H9 (cell line): ENCODE measurements at regions not wholly inside any gene's neighbourhood (a gene's known extent, or its start where the extent isn't known, plus 50 kb on each side); places are given as distances from the start of the nearest gene placed in this dataset.

Experiments used
- DNase-seq: peaks from one replicate; pipeline ENCODE4 v3.0.0-alpha.2; 2017
- H2AFZ ChIP-seq: one replicate; pipeline ENCODE4 v1.6.1; 2013; ENCODE audit warnings: mild to moderate bottlenecking, low read length, control low read depth, moderate library complexity
- H2AK5ac ChIP-seq: 2 replicates; pipeline ENCODE4 v1.6.1; 2013; ENCODE audit warnings: low read length, control low read depth, mixed read lengths; ENCODE audit not compliant: insufficient read length
- H2BK120ac ChIP-seq: one replicate; pipeline ENCODE4 v1.6.1; 2013; ENCODE audit warnings: low read depth, mild to moderate bottlenecking, low read length, control low read depth, inconsistent platforms; ENCODE audit not compliant: poor library complexity, severe bottlenecking
- H2BK12ac ChIP-seq: 2 replicates; pipeline ENCODE4 v1.6.1; 2013; ENCODE audit warnings: low read length, control low read depth, mixed read lengths, low read depth; ENCODE audit not compliant: insufficient read length
- H2BK15ac ChIP-seq: 2 replicates; pipeline ENCODE4 v1.6.1; 2013; ENCODE audit warnings: low read depth, low read length, control low read depth
- H2BK20ac ChIP-seq: one replicate; pipeline ENCODE4 v1.6.1; 2013; ENCODE audit warnings: low read depth, mild to moderate bottlenecking, low read length, control low read depth, inconsistent platforms; ENCODE audit not compliant: poor library complexity, severe bottlenecking
- H2BK5ac ChIP-seq: 2 replicates; pipeline ENCODE4 v1.6.1; 2013; ENCODE audit warnings: low read length, control low read depth, mixed read lengths; ENCODE audit not compliant: insufficient read length
- H3K14ac ChIP-seq: 2 replicates; pipeline ENCODE4 v1.6.1; 2013; ENCODE audit warnings: low read length, control low read depth; ENCODE audit not compliant: insufficient read depth
- H3K18ac ChIP-seq: 2 replicates; pipeline ENCODE4 v1.6.1; 2013; ENCODE audit warnings: low read depth, mild to moderate bottlenecking, mixed read lengths, low read length, control low read depth; ENCODE audit not compliant: insufficient read length
- H3K23ac ChIP-seq: 2 replicates; pipeline ENCODE4 v1.6.1; 2013; ENCODE audit warnings: low read length, control low read depth, mixed read lengths, low read depth; ENCODE audit not compliant: insufficient read length
- H3K23me2 ChIP-seq: 2 replicates; pipeline ENCODE4 v1.6.1; 2013; ENCODE audit warnings: low read depth, mild to moderate bottlenecking, mixed read lengths, low read length, control low read depth; ENCODE audit not compliant: insufficient read length, poor library complexity, severe bottlenecking
- H3K27ac ChIP-seq: 2 replicates; pipeline ENCODE4 v1.5.1; 2013; ENCODE audit warnings: low read length, control low read depth, mixed read lengths, low read depth; ENCODE audit not compliant: insufficient read length
- H3K27me3 ChIP-seq: 2 replicates; pipeline ENCODE4 v1.6.1; 2013; ENCODE audit warnings: low read length, control low read depth, inconsistent platforms; ENCODE audit not compliant: insufficient read depth
- H3K4ac ChIP-seq: 2 replicates; pipeline ENCODE4 v1.6.1; 2013; ENCODE audit warnings: low read depth, mild to moderate bottlenecking, control low read depth, inconsistent platforms, low read length, moderate library complexity
- H3K4me1 ChIP-seq: 2 replicates; pipeline ENCODE4 v1.6.1; 2013; ENCODE audit warnings: low read length, control low read depth, inconsistent platforms; ENCODE audit not compliant: insufficient read depth
- H3K4me2 ChIP-seq: 2 replicates; pipeline ENCODE4 v1.6.1; 2013; ENCODE audit warnings: low read length, control low read depth, mixed read lengths; ENCODE audit not compliant: insufficient read length, insufficient read depth
- H3K56ac ChIP-seq: 2 replicates; pipeline ENCODE4 v1.6.1; 2013; ENCODE audit warnings: low read depth, mild to moderate bottlenecking, mixed read lengths, low read length, control low read depth; ENCODE audit not compliant: insufficient read length
- H3K79me1 ChIP-seq: 2 replicates; pipeline ENCODE4 v1.6.1; 2013; ENCODE audit warnings: low read depth, mild to moderate bottlenecking, moderate library complexity, low read length, control low read depth, inconsistent platforms; ENCODE audit not compliant: insufficient read depth, poor library complexity, severe bottlenecking
- H3K79me2 ChIP-seq: 2 replicates; pipeline ENCODE4 v1.6.1; 2013; ENCODE audit warnings: low read length, control low read depth, inconsistent platforms; ENCODE audit not compliant: insufficient read depth
- H3K9ac ChIP-seq: 2 replicates; pipeline ENCODE4 v1.6.1; 2013; ENCODE audit warnings: low read length, control low read depth, mixed read lengths; ENCODE audit not compliant: insufficient read length; ENCODE audit errors: extremely low read depth
- H3K9me3 ChIP-seq: one replicate; pipeline ENCODE4 v1.6.1; 2013; ENCODE audit warnings: low read depth, low read length, inconsistent platforms; ENCODE audit not compliant: control insufficient read depth
- H3T11ph ChIP-seq: one replicate; pipeline ENCODE4 v1.6.1; 2013; ENCODE audit warnings: mild to moderate bottlenecking, low read length, control low read depth, inconsistent platforms
- H4K20me1 ChIP-seq: one replicate; pipeline ENCODE4 v1.6.1; 2013; ENCODE audit not compliant: control insufficient read depth, insufficient read length, insufficient read depth
- H4K5ac ChIP-seq: 2 replicates; pipeline ENCODE4 v1.6.1; 2013; ENCODE audit warnings: low read depth, mild to moderate bottlenecking, mixed read lengths, low read length, control low read depth; ENCODE audit not compliant: insufficient read length
- H4K8ac ChIP-seq: replicated peaks from 2 replicates; pipeline ENCODE4 v1.6.1; 2013; ENCODE audit warnings: low read length, control low read depth, mixed read lengths, low read depth; ENCODE audit not compliant: insufficient read length
- H4K91ac ChIP-seq: 2 replicates; pipeline ENCODE4 v1.6.1; 2013; ENCODE audit warnings: low read depth, mild to moderate bottlenecking, moderate library complexity, mixed read lengths, low read length, control low read depth; ENCODE audit not compliant: insufficient read length
- H3K27ac Mint-ChIP-seq, 3 experiments: 2 replicates in 2 of 3; 3 replicates in 1 of 3; pipeline ENCODE4 v1.8.0; 2020 to 2021; ENCODE audit warnings: mixed read lengths in 3 of 3, mild to moderate bottlenecking in 1 of 3, moderate library complexity in 1 of 3
- H3K27me3 Mint-ChIP-seq: 2 replicates; pipeline ENCODE4 v1.8.0; 2021; ENCODE audit warnings: low read depth, mild to moderate bottlenecking, moderate library complexity, mixed read lengths
- H3K36me3 Mint-ChIP-seq, 3 experiments: 2 replicates in 2 of 3; 3 replicates in 1 of 3; pipeline ENCODE4 v1.8.0; 2020 to 2021; ENCODE audit warnings: low read depth in 3 of 3, mixed read lengths in 3 of 3; ENCODE audit not compliant: insufficient read depth in 1 of 3
- H3K4me1 Mint-ChIP-seq, 2 experiments: 2 replicates each; pipeline ENCODE4 v1.8.0; 2020; ENCODE audit warnings: mixed read lengths in 2 of 2
- H3K4me3 Mint-ChIP-seq, 2 experiments: 2 replicates in 1 of 2; 3 replicates in 1 of 2; pipeline ENCODE4 v1.8.0; 2020 to 2021; ENCODE audit warnings: mild to moderate bottlenecking in 2 of 2, mixed read lengths in 2 of 2, moderate library complexity in 1 of 2
- H3K9me3 Mint-ChIP-seq, 2 experiments: 2 replicates in 1 of 2; 3 replicates in 1 of 2; pipeline ENCODE4 v1.8.0; 2020; ENCODE audit warnings: mild to moderate bottlenecking in 2 of 2, mixed read lengths in 2 of 2, moderate library complexity in 1 of 2
- CTCF ChIP-seq: fragments of 200-600 bp; sonication (generic); conservative IDR thresholded peaks from 3 replicates; pipeline ENCODE4 v1.8.0; 2021; ENCODE audit warnings: antibody characterized with exemption, mild to moderate bottlenecking
- WGBS: extraction: QIAGEN DNeasy Blood & Tissue Kit; methylation state at CpG from one replicate; pipeline ENCODE4 v1.1.7; 2013; ENCODE audit warnings: missing lambda C conversion rate, low lambda C conversion rate, mixed read lengths; ENCODE audit not compliant: insufficient read length; ENCODE audit errors: extremely low coverage; 5-methylcytosine and 5-hydroxymethylcytosine counted together

- Histone ChIP-seq H3K14ac (no peak overlapping the region), H3K4me1 (no peaks in the 10 kb centered on the region), H4K20me1 (no peaks in the 10 kb centered on the region), H2AK5ac (no peak overlapping the region), H3K79me2 (no peaks in the 10 kb centered on the region), H2BK12ac (no peak overlapping the region), H2AFZ (no peak overlapping the region), H3K27ac (no peak overlapping the region), H2BK20ac (no peak overlapping the region), H3K23me2 (no peaks in the 10 kb centered on the region), H3K4ac (no peak overlapping the region), H3K18ac (no peak overlapping the region), H2BK15ac (no peak overlapping the region), H2BK5ac (no peak overlapping the region), H3K9me3 (no peaks in the 10 kb centered on the region), H2BK120ac (no peak overlapping the region), H3K4me2 (no peak overlapping the region), H3T11ph (no peak overlapping the region), H3K79me1 (no peaks in the 10 kb centered on the region), H3K27me3 (no peaks in the 10 kb centered on the region), H4K5ac (no peak overlapping the region), H3K9ac (no peak overlapping the region), H3K23ac (no peak overlapping the region), H3K56ac (no peak overlapping the region), H4K91ac (no peak overlapping the region), H4K8ac (no peak overlapping the region)
- WGBS: no CpG with 5 or more reads among the region's 3 CpGs
- Mint-ChIP-seq H3K9me3 (peaks cover 5% of the 10 kb centered on the region in 2 experiments; a peak in 3 of 5 replicates), H3K4me3 (no peak overlapping the region), H3K27ac (no peak overlapping the region), H3K27me3 (no peaks in the 10 kb centered on the region), H3K36me3 (peaks cover 0 to 2% (median 1%) of the 10 kb centered on the region in 3 experiments; a peak in 3 of 7 replicates), H3K4me1 (no peaks in the 10 kb centered on the region)
- no peak for TF ChIP-seq CTCF
- no peak for DNase-seq
These were observed 244.2 kb upstream of the USP15 start for GRCh38 chr12:62016021-62016420.
